ENCODE measurements at regions not wholly inside any gene's neighbourhood (a gene's known extent, or its start where the extent isn't known, plus 50 kb on each side); places are given as distances from the start of the nearest gene placed in this dataset.

GRCh38 chr14:65174783-65175182 lies 72.5 kb upstream of the MAX start:
- H3K9ac ChIP-seq (ENCODE audit: insufficient read depth, low read depth, low read length) = no peak overlapping the region
- no peak overlapping the region for H2AFZ ChIP-seq (ENCODE audit: low read length)
- 64% methylated on average over 3 of the region's 3 CpGs for WGBS (ENCODE audit: low lambda C conversion rate)
- H3K9me3 ChIP-seq (ENCODE audit: low read length) = no peaks in the 10 kb centered on the region
- H4K20me1 ChIP-seq (ENCODE audit: insufficient read depth, low read length) = no peaks in the 10 kb centered on the region
- no peak overlapping the region for H3K27ac ChIP-seq (ENCODE audit: extremely low read length, insufficient read depth, low read length)
- peak overlapping the region in 1 of 3 experiments; percentile 45; a peak in 1 of 6 replicates for H3K4me3 ChIP-seq (replicated peaks in 1 of 3; ENCODE audit: insufficient read depth in 1 of 3, low read depth in 2 of 3, low read length in 3 of 3)
- DNase-seq (ENCODE audit: low spot score) = no peak
- H3K4me2 ChIP-seq (ENCODE audit: low read depth, low read length) = peak overlapping the region; percentile 68
- H3K4me1 ChIP-seq (ENCODE audit: insufficient read depth, low read length) = peaks cover 32% of the 10 kb centered on the region
- no peaks in the 10 kb centered on the region for H3K79me2 ChIP-seq (ENCODE audit: insufficient read depth, low read length)
- ChIA-PET POLR2A (no interaction called here), CTCF (ENCODE audit: low intra/inter-chr PET ratio, low total read pairs) (no interaction called here)
- no peak for FAIRE-seq
- in situ Hi-C loops (cut with HindIII; ENCODE audit: extremely low pct_ligation_motif_present, low pct_unique_long_range_greater_than_20kb) = no loop called here
- intact Hi-C loops (cut with micrococcal nuclease; ENCODE audit: unreplicated experiment) = no loop called here
- no peak for ATAC-seq
- no peak for TF ChIP-seq ZNF180 (CRISPR knock-in tag; IDR thresholded peaks at IDR 0.05; ENCODE audit: borderline replicate concordance, low read depth)
- TF ChIP-seq ZBTB3 (CRISPR knock-in tag; IDR thresholded peaks at IDR 0.05; ENCODE audit: borderline replicate concordance, low read depth) = no peak
- no peak for TF ChIP-seq ZNF672 (CRISPR knock-in tag; IDR thresholded peaks at IDR 0.05)
- TF ChIP-seq REL (CRISPR knock-in tag; conservative IDR thresholded peaks at IDR 0.05) = no peak
- no peak for TF ChIP-seq FLYWCH1 (CRISPR knock-in tag; IDR thresholded peaks at IDR 0.05)
- no peak for TF ChIP-seq ZNF20 (CRISPR knock-in tag; IDR thresholded peaks at IDR 0.05)
- no peak for TF ChIP-seq HHEX (CRISPR knock-in tag; IDR thresholded peaks at IDR 0.05)
- no peak for TF ChIP-seq ZNF75D (CRISPR knock-in tag; IDR thresholded peaks at IDR 0.05; ENCODE audit: borderline replicate concordance)
- TF ChIP-seq ARID2 (CRISPR knock-in tag; IDR thresholded peaks at IDR 0.05; ENCODE audit: borderline replicate concordance) = no peak
- TF ChIP-seq ZNF792 (CRISPR knock-in tag; IDR thresholded peaks at IDR 0.05) = no peak
- no peak for TF ChIP-seq MTF1 (CRISPR knock-in tag; IDR thresholded peaks at IDR 0.05)
- TF ChIP-seq CREM (IDR thresholded peaks at IDR 0.05) = no peak
- no peak for TF ChIP-seq CREM (CRISPR knock-in tag; IDR thresholded peaks at IDR 0.05)
- no peak for TF ChIP-seq E2F5 (CRISPR knock-in tag; conservative IDR thresholded peaks at IDR 0.05)
- TF ChIP-seq TOE1 (CRISPR knock-in tag; IDR thresholded peaks at IDR 0.05) = no peak
- TF ChIP-seq HOMEZ (CRISPR knock-in tag; IDR thresholded peaks at IDR 0.05; ENCODE audit: low read depth) = no peak
- TF ChIP-seq MXD4 (CRISPR knock-in tag; IDR thresholded peaks at IDR 0.05) = no peak
- no peak for TF ChIP-seq KLF13 (CRISPR knock-in tag; IDR thresholded peaks at IDR 0.05)
- no peak for TF ChIP-seq ZNF615 (CRISPR knock-in tag; IDR thresholded peaks at IDR 0.05; ENCODE audit: borderline replicate concordance)
- H3K36me3 ChIP-seq (replicated peaks in 1 of 2; ENCODE audit: control insufficient read depth in 1 of 2, insufficient read depth in 2 of 2, low read length in 2 of 2) = no peaks in the 10 kb centered on the region
- 0 out of 5 replicates have a peak, but pooled peaks cover 0 to 8% of the 10 kb centered on the region in 2 experiments for H3K27me3 ChIP-seq (ENCODE audit: control insufficient read depth in 1 of 2, insufficient read depth in 2 of 2, low read length in 2 of 2)
- BruUV-seq (replicated peaks) = no TSS peak
